Gastroesophageal sphincter (tissue), 3 donors: ENCODE measurements at regions not wholly inside any gene's neighbourhood (a gene's known extent, or its start where the extent isn't known, plus 50 kb on each side); places are given as distances from the start of the nearest gene placed in this dataset.

ENCODE experiments used
- CTCF ChIP-seq, 4 experiments: fragments of 200-600 bp in 2 of 4; fragments of 450-650 bp in 2 of 4; sonication (generic) in 1 of 4; IDR thresholded peaks; one replicate each; pipeline ENCODE4 v1.5.1; 2017 to 2019; ENCODE audit warnings: antibody characterized with exemption in 4 of 4, mild to moderate bottlenecking in 2 of 4, moderate library complexity in 2 of 4
- EP300 ChIP-seq: sonication (generic); formaldehyde crosslinking; IDR thresholded peaks from one replicate; pipeline ENCODE4 v1.6.1; 2017; ENCODE audit warnings: antibody characterized with exemption, mild to moderate bottlenecking
- POLR2A ChIP-seq, 2 donors: fragments of 450-650 bp; IDR thresholded peaks; one replicate each; pipeline ENCODE4 v1.6.1; 2017; ENCODE audit warnings: antibody characterized with exemption in 2 of 2, mild to moderate bottlenecking in 2 of 2, moderate library complexity in 1 of 2
- POLR2AphosphoS5 ChIP-seq: sonication (generic); formaldehyde crosslinking; IDR thresholded peaks from one replicate; pipeline ENCODE4 v1.6.1; 2017; ENCODE audit warnings: antibody characterized with exemption

GRCh38 chr6:21996425-21997118 lies 300.3 kb downstream of the PRL start:
- TF ChIP-seq CTCF (IDR thresholded peaks at IDR 0.05) (no peak), EP300 (no peak), POLR2A (IDR thresholded peaks at IDR 0.05) (no peak), POLR2AphosphoS5 (no peak)
